ENCODE measurements at regions not wholly inside any gene's neighbourhood (a gene's known extent, or its start where the extent isn't known, plus 50 kb on each side); places are given as distances from the start of the nearest gene placed in this dataset.

- H3K4me1 ChIP-seq = no peaks in the 10 kb centered on the region
- H3K36me3 ChIP-seq = no peaks in the 10 kb centered on the region
- TF ChIP-seq POLR2A (IDR thresholded peaks at IDR 0.05) = no peak
- no peak for TF ChIP-seq CTCF (IDR thresholded peaks at IDR 0.05)
- 100% methylated on average over 1 of the region's 1 CpG for WGBS, 2 donors
- H3K9me3 ChIP-seq = no peaks in the 10 kb centered on the region
- no peak for DNase-seq
- no peak overlapping the region for H3K4me3 ChIP-seq
- H3K27ac ChIP-seq = no peak overlapping the region
- intact Hi-C loops (cut with DNase I) = no loop called here
- no peaks in the 10 kb centered on the region for H3K27me3 ChIP-seq
Observed at GRCh38 chr6:147141711-147142308, 62.4 kb upstream of the STXBP5 start.

GRCh38 chr6:147142684-147143245, 61.5 kb upstream of the STXBP5 start:
- WGBS, 2 donors = 67 to 77% methylated on average over 3 of the region's 3 CpGs
- Histone ChIP-seq H3K4me1 (no peaks in the 10 kb centered on the region), H3K4me3 (no peak overlapping the region), H3K36me3 (no peaks in the 10 kb centered on the region), H3K27me3 (no peaks in the 10 kb centered on the region), H3K27ac (no peak overlapping the region), H3K9me3 (no peaks in the 10 kb centered on the region)
- TF ChIP-seq POLR2A (IDR thresholded peaks at IDR 0.05) (no peak), CTCF (IDR thresholded peaks at IDR 0.05) (no peak)
- DNase-seq = no peak
- intact Hi-C loops (cut with DNase I) = no loop called here

DNA sequence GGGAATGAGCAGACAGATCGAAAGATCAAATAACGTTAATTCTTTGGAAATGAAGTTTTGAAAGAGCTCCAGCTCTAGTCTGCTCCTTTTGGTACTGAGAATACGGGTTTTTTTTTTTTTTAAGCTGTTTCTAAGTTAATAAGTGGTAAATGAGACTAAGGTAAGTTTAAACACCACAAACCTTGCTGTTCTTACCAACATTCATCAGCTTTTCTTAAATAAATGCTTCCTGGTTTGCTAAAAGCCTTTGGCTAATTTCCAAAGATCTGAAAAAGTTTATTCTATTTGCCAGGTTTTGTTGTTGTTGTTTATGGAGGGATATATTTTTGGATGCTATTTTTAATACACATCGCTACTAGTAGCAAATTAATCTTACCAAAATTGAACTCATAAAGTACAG, 55.1 kb upstream of the STXBP5 start:
- Histone ChIP-seq H3K4me1 (peaks cover 0 to under 1% (median 0%) of the 10 kb centered on the region in 3 donors), H3K27ac (no peak overlapping the region), H3K36me3 (no peaks in the 10 kb centered on the region), H3K9me3 (no peaks in the 10 kb centered on the region), H3K4me3 (no peak overlapping the region), H3K27me3 (no peaks in the 10 kb centered on the region)
- 60 to 70% methylated on average over 4 of the region's 4 CpGs for WGBS, 2 donors
- intact Hi-C loops (cut with DNase I) = no loop called here
- no peak for DNase-seq
- no peak for TF ChIP-seq CTCF (IDR thresholded peaks at IDR 0.05)

- no peak for DNase-seq
- Histone ChIP-seq H3K9me3 (no peaks in the 10 kb centered on the region), H3K27me3 (no peaks in the 10 kb centered on the region), H3K27ac (no peak overlapping the region), H3K4me3 (no peak overlapping the region), H3K4me1 (peaks cover 0 to 8% (median 0%) of the 10 kb centered on the region in 3 donors), H3K36me3 (no peaks in the 10 kb centered on the region)
- TF ChIP-seq CTCF (IDR thresholded peaks at IDR 0.05) (no peak), POLR2A (IDR thresholded peaks at IDR 0.05) (no peak)
- intact Hi-C loops (cut with DNase I) = no loop called here
- WGBS, 2 donors = 77 to 84% methylated on average over 2 of the region's 2 CpGs
Observed at GRCh38 chr6:147149826-147150225, 54.4 kb upstream of the STXBP5 start.

- WGBS, 2 donors = 81 to 89% methylated on average over 1 of the region's 1 CpG
- TF ChIP-seq POLR2A (IDR thresholded peaks at IDR 0.05) = no peak
- TF ChIP-seq CTCF (IDR thresholded peaks at IDR 0.05) = no peak
Observed at GRCh38 chr6:147150293-147150692, 53.9 kb upstream of the STXBP5 start.

More at GRCh38 chr6:147150293-147150692, 53.9 kb upstream of the STXBP5 start:
- H3K4me3 ChIP-seq = no peak overlapping the region
- H3K36me3 ChIP-seq = no peaks in the 10 kb centered on the region
- intact Hi-C loops (cut with DNase I) = no loop called here
- H3K9me3 ChIP-seq = no peaks in the 10 kb centered on the region
- H3K27me3 ChIP-seq = no peaks in the 10 kb centered on the region
- DNase-seq = no peak
- peaks cover 0 to 11% (median 0%) of the 10 kb centered on the region in 3 donors for H3K4me1 ChIP-seq
- no peak overlapping the region for H3K27ac ChIP-seq

Measured in esophagus squamous epithelium (tissue), 5 donors.